Endodermal cell (in vitro differentiated cells): ENCODE measurements at regions not wholly inside any gene's neighbourhood (a gene's known extent, or its start where the extent isn't known, plus 50 kb on each side); places are given as distances from the start of the nearest gene placed in this dataset.

Source experiments
- DNase-seq: peaks from one replicate; pipeline ENCODE4 v3.0.0-alpha.2; 2017
- H3K27ac ChIP-seq: 2 replicates; pipeline ENCODE4 v1.5.1; 2013; ENCODE audit warnings: mild to moderate bottlenecking, low read depth, low read length, moderate library complexity
- H3K27me3 ChIP-seq: 2 replicates; pipeline ENCODE4 v1.6.1; 2013; ENCODE audit warnings: mild to moderate bottlenecking, low read length, moderate library complexity; ENCODE audit not compliant: insufficient read depth, control insufficient read depth, poor library complexity, severe bottlenecking
- H3K36me3 ChIP-seq: 2 replicates; pipeline ENCODE4 v1.7.0; 2013; ENCODE audit warnings: mild to moderate bottlenecking, low read length, moderate library complexity; ENCODE audit not compliant: control insufficient read depth, insufficient read depth
- H3K4me1 ChIP-seq: one replicate; pipeline ENCODE4 v1.7.0; 2013; ENCODE audit warnings: low read length; ENCODE audit not compliant: control insufficient read depth, insufficient read depth
- H3K4me3 ChIP-seq: 2 replicates; pipeline ENCODE4 v1.5.1; 2013; ENCODE audit warnings: mild to moderate bottlenecking, low read length, moderate library complexity
- H3K9ac ChIP-seq: 2 replicates; pipeline ENCODE4 v1.6.1; 2013; ENCODE audit warnings: mild to moderate bottlenecking, low read length, moderate library complexity; ENCODE audit not compliant: poor library complexity, severe bottlenecking; ENCODE audit errors: extremely low read depth
- H3K9me3 ChIP-seq: 2 replicates; pipeline ENCODE4 v1.6.1; 2013; ENCODE audit warnings: mild to moderate bottlenecking, low read length, moderate library complexity; ENCODE audit not compliant: control insufficient read depth
- H3K27ac Mint-ChIP-seq: 2 replicates; pipeline ENCODE4 v1.8.0; 2020; ENCODE audit warnings: mixed read lengths
- H3K27me3 Mint-ChIP-seq: 2 replicates; pipeline ENCODE4 v1.8.0; 2021; ENCODE audit warnings: mild to moderate bottlenecking, mixed read lengths; ENCODE audit not compliant: insufficient read depth
- H3K36me3 Mint-ChIP-seq: 2 replicates; pipeline ENCODE4 v1.8.0; 2020; ENCODE audit warnings: low read depth, mixed read lengths
- H3K4me1 Mint-ChIP-seq: 2 replicates; pipeline ENCODE4 v1.8.0; 2020; ENCODE audit warnings: mixed read lengths
- H3K4me3 Mint-ChIP-seq: 2 replicates; pipeline ENCODE4 v1.8.0; 2020; ENCODE audit warnings: mild to moderate bottlenecking, moderate library complexity, mixed read lengths
- H3K9me3 Mint-ChIP-seq: 2 replicates; pipeline ENCODE4 v1.8.0; 2020; ENCODE audit warnings: mild to moderate bottlenecking, mixed read lengths
- CTCF ChIP-seq: fragments of 200-600 bp; sonication (generic); conservative IDR thresholded peaks from 2 replicates; pipeline ENCODE4 v1.5.0; 2021; ENCODE audit warnings: antibody characterized with exemption, mild to moderate bottlenecking
- WGBS, 2 experiments: methylation state at CpG; one replicate each; pipeline versions ENCODE4 v1.1.5 to v1.1.7; 2013; ENCODE audit warnings: missing lambda C conversion rate in 2 of 2, mixed read lengths in 1 of 2; ENCODE audit not compliant: insufficient coverage in 1 of 2, insufficient read length in 1 of 2; 5-methylcytosine and 5-hydroxymethylcytosine counted together

- H3K4me1 ChIP-seq: no peaks in the 10 kb centered on the region
- no peak overlapping the region for H3K9ac ChIP-seq
- Mint-ChIP-seq H3K27me3 (no peaks in the 10 kb centered on the region), H3K4me1 (peaks cover 2% of the 10 kb centered on the region), H3K4me3 (no peak overlapping the region), H3K9me3 (peaks cover 6% of the 10 kb centered on the region), H3K27ac (no peak overlapping the region), H3K36me3 (no peaks in the 10 kb centered on the region)
- no peak for TF ChIP-seq CTCF
- no peaks in the 10 kb centered on the region for H3K27me3 ChIP-seq
- WGBS, 2 experiments: 88% methylated on average over 2 of the region's 2 CpGs; no CpG with 5 or more reads in 1 of the 2 experiments
- no peaks in the 10 kb centered on the region for H3K9me3 ChIP-seq
- DNase-seq: no peak
- no peaks in the 10 kb centered on the region for H3K36me3 ChIP-seq
- no peak overlapping the region for H3K27ac ChIP-seq
- no peak overlapping the region for H3K4me3 ChIP-seq
Measured at GRCh38 chr10:36302086-36302485, 660.0 kb upstream of the FZD8 start.

DNA sequence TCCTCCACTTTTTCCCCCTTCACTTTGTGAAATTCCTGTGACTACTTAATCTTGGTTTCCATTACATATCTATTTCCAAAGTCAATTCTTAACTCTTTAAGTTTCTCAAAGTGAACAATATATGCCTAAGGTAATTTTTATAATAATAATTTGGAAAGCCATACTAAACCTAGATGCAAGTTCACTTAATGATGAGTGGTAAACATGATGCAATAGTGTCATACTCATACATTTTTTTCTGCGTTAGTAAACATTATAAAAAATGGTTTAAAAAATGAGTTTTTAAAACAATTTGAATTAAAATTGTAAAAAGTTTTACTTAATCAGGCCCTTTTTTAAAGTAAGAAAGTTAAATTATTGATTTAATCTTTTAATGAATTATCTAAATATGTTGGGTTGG lies 659.4 kb upstream of the FZD8 start:
- Histone ChIP-seq H3K4me3 (no peak overlapping the region), H3K4me1 (no peaks in the 10 kb centered on the region), H3K27ac (no peak overlapping the region), H3K27me3 (no peaks in the 10 kb centered on the region), H3K9me3 (no peaks in the 10 kb centered on the region), H3K9ac (no peak overlapping the region), H3K36me3 (no peaks in the 10 kb centered on the region)
- no peak overlapping the region for H3K27ac Mint-ChIP-seq
- no peaks in the 10 kb centered on the region for H3K27me3 Mint-ChIP-seq
- H3K4me1 Mint-ChIP-seq: peaks cover 2% of the 10 kb centered on the region
- DNase-seq: no peak
- WGBS, 2 experiments: 100% methylated on average over 1 of the region's 1 CpG; no CpG with 5 or more reads in 1 of the 2 experiments
- no peak overlapping the region for H3K4me3 Mint-ChIP-seq
- no peaks in the 10 kb centered on the region for H3K36me3 Mint-ChIP-seq
- peaks cover 6% of the 10 kb centered on the region for H3K9me3 Mint-ChIP-seq
- TF ChIP-seq CTCF: no peak

- Histone ChIP-seq H3K9me3 (no peaks in the 10 kb centered on the region), H3K27ac (no peak overlapping the region), H3K4me3 (no peak overlapping the region), H3K36me3 (no peaks in the 10 kb centered on the region), H3K4me1 (no peaks in the 10 kb centered on the region), H3K9ac (no peak overlapping the region), H3K27me3 (no peaks in the 10 kb centered on the region)
- DNase-seq: no peak
- 86 to 88% methylated on average over 2 of the region's 2 CpGs for WGBS, 2 experiments
- Mint-ChIP-seq H3K36me3 (no peaks in the 10 kb centered on the region), H3K4me3 (no peak overlapping the region), H3K27me3 (no peaks in the 10 kb centered on the region), H3K4me1 (peaks cover 2% of the 10 kb centered on the region), H3K9me3 (peaks cover 6% of the 10 kb centered on the region), H3K27ac (no peak overlapping the region)
- no peak for TF ChIP-seq CTCF
Measured at GRCh38 chr10:36301139-36301538, 659.0 kb upstream of the FZD8 start.
